Left lung (tissue), 4 donors: ENCODE measurements at regions not wholly inside any gene's neighbourhood (a gene's known extent, or its start where the extent isn't known, plus 50 kb on each side); places are given as distances from the start of the nearest gene placed in this dataset.

Experiments used
- ATAC-seq: fragments of 200-7000 bp; cut with Tn5 transposase; one replicate; pipeline ENCODE4 v1.9.1; 2020; ENCODE audit warnings: moderate library complexity
- DNase-seq, 4 donors: peaks; one replicate each; pipeline ENCODE4 v3.0.0-alpha.2; 2013 to 2020
- H3K27ac ChIP-seq, 2 donors: fragments of 200-600 bp; sonication (generic) in 1 of 2; one replicate each; pipeline versions ENCODE4 v1.5.0 to v1.8.0; 2020 to 2021
- H3K27me3 ChIP-seq, 2 donors: fragments of 200-600 bp; sonication (generic) in 1 of 2; one replicate each; pipeline versions ENCODE4 v1.5.0 to v1.8.0; 2020 to 2021
- H3K36me3 ChIP-seq, 2 donors: fragments of 200-600 bp; sonication (generic) in 1 of 2; one replicate each; pipeline versions ENCODE4 v1.5.0 to v1.8.0; 2020 to 2021
- H3K4me1 ChIP-seq, 2 donors: fragments of 200-600 bp; one replicate each; pipeline ENCODE4 v1.8.0; 2021
- H3K4me3 ChIP-seq, 2 donors: fragments of 200-600 bp; sonication (generic) in 1 of 2; one replicate each; pipeline versions ENCODE4 v1.5.0 to v1.8.0; 2020 to 2021; ENCODE audit warnings: mild to moderate bottlenecking in 1 of 2
- H3K9me3 ChIP-seq, 2 donors: fragments of 200-600 bp; sonication (generic) in 1 of 2; one replicate each; pipeline versions ENCODE4 v1.5.0 to v1.8.0; 2020 to 2021
- CTCF ChIP-seq, 2 donors: fragments of 200-600 bp; sonication (generic) in 1 of 2; IDR thresholded peaks; one replicate each; pipeline versions ENCODE4 v1.5.0 to v1.8.0; 2021; ENCODE audit warnings: antibody characterized with exemption in 2 of 2
- intact Hi-C, 2 donors: fragments of 100-400 bp; cut with DNase I; formaldehyde crosslinking; loops; one replicate each; pipeline versions ENCODE4 v1.11.2 to v1.14.2; 2022
- donor health status: DM: no; HTN: yes; CAD: no.
- donor health status: DM: no; HTN: no; CAD: no.

DNA sequence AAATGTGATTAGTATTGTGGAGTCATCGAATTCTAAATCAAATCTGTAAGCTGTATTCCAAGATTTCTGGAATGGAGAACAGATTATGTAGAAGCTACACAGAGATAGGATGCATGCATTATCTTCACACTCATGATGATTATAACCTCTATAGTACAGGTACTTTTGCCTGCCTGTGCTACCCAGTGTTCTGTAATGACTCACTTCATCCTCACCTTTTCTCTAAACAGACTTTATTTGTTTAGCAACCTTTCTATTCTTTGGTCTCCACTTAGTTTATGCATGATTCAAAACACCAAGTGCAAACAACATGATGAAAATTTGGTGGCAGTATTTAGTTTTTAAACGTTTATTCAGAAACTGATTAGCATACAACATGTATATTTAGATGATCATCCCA lies 68.4 kb upstream of the PRPS1L1 start:
- no peak overlapping the region for H3K27ac ChIP-seq
- DNase-seq (no peak), ATAC-seq (no peak)
- no peak for TF ChIP-seq CTCF (IDR thresholded peaks at IDR 0.05)
- H3K9me3 ChIP-seq = no peaks in the 10 kb centered on the region
- H3K4me1 ChIP-seq = no peaks in the 10 kb centered on the region
- no peaks in the 10 kb centered on the region for H3K27me3 ChIP-seq
- intact Hi-C loops = no loop called here
- no peaks in the 10 kb centered on the region for H3K36me3 ChIP-seq
- no peak overlapping the region for H3K4me3 ChIP-seq

DNA sequence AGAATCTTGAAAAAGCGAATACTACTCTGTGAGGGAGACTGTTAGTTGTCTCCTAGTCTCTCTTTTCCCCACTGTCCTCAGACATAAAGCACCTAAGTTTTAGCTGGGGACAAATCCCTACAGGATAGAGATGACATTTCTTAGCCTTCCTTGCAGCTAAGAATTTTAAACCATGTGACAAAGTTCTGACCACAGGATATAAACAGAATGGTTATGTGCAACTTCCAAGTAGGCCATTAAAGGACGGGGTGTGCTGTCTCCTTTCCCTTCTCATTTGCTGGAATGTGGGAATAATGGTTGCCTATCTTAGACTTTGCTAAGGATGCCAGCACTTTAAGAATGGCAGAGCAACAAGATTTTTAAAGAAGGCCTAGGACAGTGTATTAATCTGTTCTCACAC lies 74.9 kb upstream of the PRPS1L1 start:
- no peaks in the 10 kb centered on the region for H3K4me1 ChIP-seq
- intact Hi-C loops = no loop called here
- no peak overlapping the region for H3K27ac ChIP-seq
- H3K4me3 ChIP-seq = no peak overlapping the region
- no peak for DNase-seq
- no peaks in the 10 kb centered on the region for H3K9me3 ChIP-seq
- H3K27me3 ChIP-seq = no peaks in the 10 kb centered on the region
- ATAC-seq = no peak
- no peak for TF ChIP-seq CTCF (IDR thresholded peaks at IDR 0.05)
- no peaks in the 10 kb centered on the region for H3K36me3 ChIP-seq

DNA sequence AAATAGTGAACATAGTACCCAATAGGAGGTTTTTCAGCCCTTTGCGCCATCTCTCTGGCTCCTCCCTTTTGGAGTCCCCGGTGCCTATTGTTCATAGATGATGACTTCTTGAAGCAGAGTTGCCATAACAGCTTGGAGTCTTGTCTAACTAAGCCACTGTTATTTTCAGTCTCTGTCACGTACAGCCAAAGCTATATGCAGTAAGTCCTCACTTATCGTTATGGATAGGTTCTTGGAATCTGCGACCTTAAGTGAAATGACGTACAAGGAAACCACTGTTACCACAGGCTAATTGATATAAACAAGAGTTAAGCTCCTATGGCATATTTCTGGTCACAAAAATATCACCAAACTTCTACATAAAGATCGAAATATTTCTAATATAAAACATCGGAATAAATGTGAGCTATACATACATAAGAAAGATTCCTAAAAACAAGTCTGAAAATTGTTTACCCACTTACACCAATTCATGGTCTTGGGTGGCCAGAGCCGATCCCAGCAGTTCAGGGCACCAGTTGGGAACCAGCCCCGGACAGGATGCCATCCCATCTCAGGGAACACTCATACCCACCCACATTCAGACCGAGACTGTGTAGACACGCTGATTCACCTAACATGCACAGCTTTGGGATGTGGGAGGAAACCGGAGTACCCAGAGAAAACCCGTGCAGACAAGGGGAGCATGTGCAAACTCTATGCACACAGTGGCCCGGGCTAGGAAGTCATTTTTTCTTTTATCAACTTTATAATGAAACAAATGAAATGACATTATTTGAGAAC lies 76.0 kb upstream of the PRPS1L1 start:
- no peak for TF ChIP-seq CTCF (IDR thresholded peaks at IDR 0.05)
- intact Hi-C loops = no loop called here
- DNase-seq = no peak

DNA sequence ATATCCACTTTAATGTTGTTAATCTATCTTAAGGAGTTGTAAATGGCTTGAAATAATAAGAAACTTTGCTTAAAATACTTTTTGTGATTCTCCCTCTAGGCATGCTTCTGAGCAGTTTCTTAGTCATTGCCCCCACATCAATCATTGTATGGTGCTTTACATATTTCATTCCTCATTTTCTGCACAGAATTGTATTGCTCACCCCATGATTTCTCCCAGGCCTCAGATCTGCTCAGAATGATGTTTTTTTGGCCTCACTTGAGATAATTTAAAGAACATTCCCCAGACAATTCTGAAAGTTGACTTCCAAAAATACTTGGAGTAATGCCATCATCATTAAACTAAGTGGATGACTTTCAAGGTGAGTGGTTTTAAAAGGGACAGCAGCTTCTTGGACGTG lies 82.1 kb upstream of the PRPS1L1 start:
- no peak for DNase-seq
- Histone ChIP-seq H3K4me3 (no peak overlapping the region), H3K27me3 (no peaks in the 10 kb centered on the region), H3K9me3 (no peaks in the 10 kb centered on the region), H3K27ac (no peak overlapping the region), H3K4me1 (no peaks in the 10 kb centered on the region), H3K36me3 (no peaks in the 10 kb centered on the region)
- intact Hi-C loops = no loop called here
- TF ChIP-seq CTCF (IDR thresholded peaks at IDR 0.05) = no peak
- ATAC-seq = no peak

More for the DNA sequence above, 76.0 kb upstream of the PRPS1L1 start:
- Histone ChIP-seq H3K4me3 (no peak overlapping the region), H3K27ac (no peak overlapping the region), H3K36me3 (no peaks in the 10 kb centered on the region), H3K9me3 (no peaks in the 10 kb centered on the region), H3K27me3 (no peaks in the 10 kb centered on the region), H3K4me1 (no peaks in the 10 kb centered on the region)
- no peak for ATAC-seq

DNA sequence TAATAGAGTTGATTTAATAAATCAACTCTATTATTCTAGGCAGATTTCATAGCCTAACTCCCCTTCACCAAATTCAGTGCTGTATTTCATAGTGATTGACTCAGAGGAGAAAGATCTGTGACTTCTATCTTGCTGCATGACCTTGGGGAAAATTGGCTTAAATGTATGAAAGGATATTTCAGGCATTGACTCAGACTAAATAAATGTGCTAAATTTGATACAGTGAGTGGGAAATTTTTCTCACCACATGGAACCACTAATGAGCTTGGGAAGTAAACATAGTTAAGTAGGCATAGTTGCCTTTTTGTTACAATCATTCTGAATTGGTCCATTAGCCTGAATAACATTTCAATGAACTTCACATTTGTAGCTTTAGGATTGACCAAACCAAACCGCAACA lies 89.0 kb upstream of the PRPS1L1 start:
- intact Hi-C loops = no loop called here
- no peak for DNase-seq
- Histone ChIP-seq H3K27ac (no peak overlapping the region), H3K36me3 (no peaks in the 10 kb centered on the region), H3K4me1 (no peaks in the 10 kb centered on the region), H3K4me3 (no peak overlapping the region), H3K9me3 (no peaks in the 10 kb centered on the region), H3K27me3 (no peaks in the 10 kb centered on the region)
- no peak for TF ChIP-seq CTCF (IDR thresholded peaks at IDR 0.05)
- ATAC-seq = no peak
